Activated CD4-positive, alpha-beta T cell treated with anti-CD3 and anti-CD28 coated beads for 48 hours (primary cell): ENCODE measurements at regions not wholly inside any gene's neighbourhood (a gene's known extent, or its start where the extent isn't known, plus 50 kb on each side); places are given as distances from the start of the nearest gene placed in this dataset.

Experiments used
- DNase-seq: peaks from one replicate; pipeline ENCODE4 v3.0.0-alpha.2; 2020

- DNase-seq, result no peak
Observed at GRCh38 chr3:23079976-23080375, 123.2 kb upstream of the UBE2E2 start.

DNA sequence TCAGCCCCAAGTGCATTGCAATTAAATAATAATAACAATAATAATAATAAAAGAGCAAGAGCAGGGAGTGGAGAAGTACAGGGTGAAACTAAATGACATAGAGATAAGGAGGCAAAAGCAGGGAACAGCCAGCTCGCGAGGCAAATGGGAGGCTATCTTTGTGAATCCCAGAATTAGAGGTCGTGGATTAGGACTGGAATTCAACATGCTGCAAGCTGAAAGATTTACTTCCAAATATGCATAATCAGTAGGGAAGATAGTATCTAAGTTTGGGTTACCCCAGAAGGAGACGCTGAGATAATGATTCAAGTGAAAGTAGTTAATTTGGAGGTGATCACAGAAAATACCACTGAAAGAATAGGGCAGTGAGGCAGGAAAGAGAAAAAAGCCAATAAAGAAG, 119.4 kb upstream of the UBE2E2 start:
- DNase-seq, result no peak

GRCh38 chr3:23084367-23084766, 118.8 kb upstream of the UBE2E2 start:
- DNase-seq, result no peak

DNA sequence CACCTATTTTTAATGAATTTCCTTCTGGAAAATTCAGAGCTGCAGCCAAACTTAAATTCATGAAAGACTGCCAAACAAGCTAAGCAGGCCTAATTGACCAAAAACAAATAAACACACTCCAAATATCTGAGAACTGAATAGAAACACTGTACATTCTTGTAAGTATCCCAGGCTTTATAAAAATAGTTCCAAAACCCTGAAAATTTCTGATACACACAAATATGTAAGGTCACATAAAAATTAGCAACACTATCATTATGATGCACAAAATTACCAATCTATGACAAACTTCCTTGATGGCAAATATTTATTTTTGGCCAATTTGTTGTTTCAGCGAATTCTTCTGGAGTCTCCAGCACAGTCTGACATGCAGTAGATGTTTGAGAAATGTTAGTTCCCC, 117.9 kb upstream of the UBE2E2 start:
- no peak for DNase-seq

DNA sequence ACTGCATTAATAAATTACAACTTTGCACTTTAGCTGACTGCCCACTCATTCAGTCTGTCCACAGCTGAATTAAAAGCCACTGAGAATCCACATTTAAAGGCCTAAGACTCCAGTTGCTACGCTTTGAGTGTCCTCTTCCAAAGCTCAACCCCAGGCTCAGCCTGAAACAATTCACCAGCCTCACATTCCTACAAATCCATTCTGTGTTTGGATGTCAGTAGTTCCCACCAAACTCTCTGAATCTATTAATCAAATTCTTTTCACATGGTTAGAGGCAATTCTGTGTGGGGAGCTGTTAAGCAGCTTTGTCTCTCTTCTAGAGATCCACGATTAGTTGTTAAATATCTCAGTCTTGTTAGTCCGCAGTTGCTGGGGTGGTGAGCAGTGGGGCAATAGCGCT, 116.8 kb upstream of the UBE2E2 start:
- DNase-seq, result no peak

- no peak for DNase-seq
Observed at GRCh38 chr3:23086831-23087230, 116.3 kb upstream of the UBE2E2 start.

GRCh38 chr3:23094412-23094811, 108.7 kb upstream of the UBE2E2 start:
- no peak for DNase-seq

GRCh38 chr3:23094890-23095462, 108.2 kb upstream of the UBE2E2 start:
- DNase-seq, result no peak

DNA sequence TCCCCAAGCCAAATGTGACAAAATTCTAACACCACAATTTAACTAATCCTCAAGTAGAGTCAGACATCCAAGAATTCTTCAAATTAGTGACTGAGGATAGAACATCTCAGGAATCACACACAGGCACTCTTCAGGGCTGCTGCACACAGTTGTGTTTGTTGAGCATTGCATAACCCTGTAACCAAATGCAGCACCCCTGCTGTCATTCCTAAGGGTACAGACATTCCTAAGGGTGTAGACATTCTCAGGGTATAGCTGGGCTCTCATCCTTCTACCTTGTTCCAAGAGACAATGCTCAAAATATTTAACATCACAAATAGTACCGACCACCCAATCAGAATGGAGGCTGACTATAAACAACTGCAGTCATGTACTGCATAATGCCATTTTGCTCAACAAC, 107.1 kb upstream of the UBE2E2 start:
- DNase-seq, result no peak

DNA sequence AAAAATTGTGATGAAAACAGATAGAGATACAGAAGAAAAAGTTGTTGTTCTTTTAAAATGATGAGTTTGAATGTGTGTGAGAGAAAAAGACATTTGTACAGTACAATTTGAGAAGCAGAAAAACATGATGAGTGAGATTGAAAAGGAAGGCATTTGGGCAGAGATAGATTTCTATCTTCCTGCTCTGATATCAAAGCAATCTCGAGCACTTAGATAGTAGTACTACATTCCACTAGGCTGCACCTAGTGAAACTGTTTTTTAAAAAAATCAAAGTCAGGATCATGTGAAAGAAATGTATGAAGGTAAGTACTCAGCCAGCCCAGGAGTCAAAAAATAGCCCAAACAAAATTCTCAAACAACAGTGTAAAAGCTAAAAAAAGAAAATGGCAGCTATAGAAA, 104.1 kb upstream of the UBE2E2 start:
- no peak for DNase-seq

GRCh38 chr3:23099677-23100076, 103.5 kb upstream of the UBE2E2 start:
- no peak for DNase-seq

- DNase-seq, result no peak
Observed at GRCh38 chr3:23100106-23100505, 103.0 kb upstream of the UBE2E2 start.

DNA sequence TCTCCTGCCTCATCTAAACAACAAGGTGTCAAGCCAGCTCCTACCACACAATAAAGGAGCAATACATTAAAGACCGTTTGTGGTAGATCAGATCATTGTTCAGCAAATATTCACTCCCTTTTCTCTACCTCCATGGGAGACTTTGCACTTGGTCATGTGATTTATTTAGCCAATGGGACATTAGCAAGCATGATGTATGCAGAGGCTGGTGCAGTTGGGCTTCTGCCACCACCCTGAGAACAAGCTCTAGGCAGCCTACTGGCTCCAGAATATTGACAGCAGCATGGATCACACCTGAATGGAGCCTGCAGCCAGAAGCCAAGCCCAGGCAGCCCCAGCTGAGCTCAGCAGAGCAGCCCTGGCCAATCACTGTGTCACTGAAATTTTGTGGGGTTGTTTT, 99.4 kb upstream of the UBE2E2 start:
- no peak for DNase-seq

DNA sequence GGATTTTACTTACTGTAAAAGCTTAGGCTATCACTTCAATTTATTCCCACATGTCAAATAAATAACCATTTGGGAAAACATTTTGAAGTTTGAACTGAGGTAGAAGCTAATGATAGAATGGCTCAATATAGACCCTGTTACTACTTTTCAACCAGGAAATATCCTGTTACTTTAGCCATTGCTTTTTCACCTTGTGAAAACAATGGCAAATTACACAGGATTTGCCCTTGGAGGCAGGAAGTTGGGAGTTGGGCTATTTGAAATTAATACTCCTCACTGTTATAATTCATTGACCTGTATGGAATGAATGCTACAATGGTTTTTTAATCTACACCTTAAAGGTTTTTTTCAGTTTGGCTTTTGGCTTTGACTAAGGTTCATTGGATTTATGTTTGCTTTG, 98.1 kb upstream of the UBE2E2 start:
- no peak for DNase-seq

DNA sequence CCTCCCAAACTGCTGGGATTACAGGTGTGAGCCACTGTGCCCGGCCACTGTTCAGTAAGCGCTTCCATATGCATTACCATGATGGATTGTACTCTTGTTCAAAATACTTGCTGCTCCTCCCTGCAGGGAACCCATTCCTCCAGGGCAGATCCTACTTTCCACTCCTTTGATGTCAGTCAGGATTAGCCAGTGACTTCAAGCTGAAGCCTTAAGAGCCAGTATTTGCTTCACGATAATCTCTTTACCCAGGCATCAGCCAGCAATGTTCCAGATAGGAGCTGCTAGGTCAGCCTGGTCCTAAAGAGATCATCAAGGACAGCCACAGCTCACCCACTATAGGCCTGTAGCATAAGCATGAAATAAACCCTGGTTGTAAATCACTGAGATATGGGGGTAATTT, 96.5 kb upstream of the UBE2E2 start:
- no peak for DNase-seq

DNA sequence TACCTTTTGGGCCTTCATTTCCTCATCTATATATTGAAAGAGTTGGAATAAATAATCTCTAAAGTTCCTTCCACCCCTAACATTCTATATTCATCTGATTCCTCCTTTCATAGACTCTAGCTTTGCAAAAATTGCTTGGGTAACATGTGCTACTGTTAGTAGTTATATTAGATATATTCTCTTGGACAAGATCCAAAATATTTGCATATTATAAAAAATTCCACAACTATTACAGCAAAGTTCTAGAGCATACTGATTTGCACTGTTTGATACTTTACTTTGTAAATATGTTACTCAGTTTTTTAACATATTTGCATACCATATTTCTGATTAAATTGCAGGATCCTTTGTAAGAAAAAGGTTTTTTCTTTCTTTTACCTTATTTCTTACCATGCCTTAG, 95.9 kb upstream of the UBE2E2 start:
- DNase-seq, result no peak

GRCh38 chr3:23108451-23109057, 94.6 kb upstream of the UBE2E2 start:
- no peak for DNase-seq

DNA sequence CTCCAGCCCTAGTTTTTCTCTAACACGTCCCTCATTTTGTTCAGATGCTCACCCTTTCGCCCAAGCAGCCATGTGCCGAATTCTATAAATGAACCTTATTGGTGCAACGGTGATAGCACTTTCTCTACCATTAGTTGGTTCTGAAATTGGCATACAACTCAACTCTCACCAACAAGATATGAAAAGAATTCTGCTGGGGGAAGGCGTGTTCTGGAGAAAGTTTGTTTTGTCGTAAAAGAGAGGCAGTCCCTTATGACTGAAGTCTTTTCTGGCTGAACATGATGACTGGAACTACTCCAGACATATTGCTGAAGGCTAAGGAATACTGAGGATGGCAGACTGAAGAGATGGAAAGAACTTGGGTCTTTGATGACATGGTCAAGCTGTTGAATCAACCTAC, 91.8 kb upstream of the UBE2E2 start:
- no peak for DNase-seq

GRCh38 chr3:23111797-23112196, 91.3 kb upstream of the UBE2E2 start:
- DNase-seq, result no peak

- DNase-seq, result no peak
Observed at GRCh38 chr3:23112491-23112890, 90.6 kb upstream of the UBE2E2 start.

GRCh38 chr3:23113455-23114171, 89.5 kb upstream of the UBE2E2 start:
- no peak for DNase-seq

- no peak for DNase-seq
Observed at GRCh38 chr3:23114432-23114831, 88.7 kb upstream of the UBE2E2 start.

DNA sequence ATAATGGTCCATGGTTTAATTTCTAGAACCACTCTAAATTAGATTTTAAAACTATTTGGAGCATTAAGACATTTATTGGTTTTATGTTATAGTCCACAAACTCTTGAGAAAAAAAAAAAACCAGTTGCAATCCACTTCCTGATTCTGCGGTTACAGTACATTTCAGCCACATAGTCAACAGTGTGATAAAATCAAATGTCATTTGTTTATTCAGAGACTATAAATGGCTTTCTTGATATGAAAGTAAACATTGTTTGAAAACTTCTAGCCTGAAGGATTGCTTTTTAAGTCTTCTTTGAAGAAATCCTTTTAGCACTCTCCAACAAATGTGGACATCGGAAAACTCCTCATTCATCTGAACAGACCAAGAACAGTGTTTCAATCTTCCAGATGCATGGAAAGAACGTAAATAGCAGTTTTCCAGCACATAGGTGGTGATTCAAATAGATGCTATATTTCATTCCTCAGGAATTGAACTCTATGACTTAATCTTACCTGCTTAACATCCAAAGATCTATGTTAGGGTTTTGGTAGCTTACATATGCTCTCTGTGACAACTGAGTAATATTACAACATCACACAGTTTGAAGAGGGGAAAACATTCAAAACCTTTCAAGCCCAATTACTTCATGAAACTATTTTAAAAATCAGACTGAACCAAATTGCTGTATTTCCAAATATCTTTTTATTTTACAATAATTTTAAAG, 87.8 kb upstream of the UBE2E2 start:
- no peak for DNase-seq
